Endothelial cell of umbilical vein (primary cell): ENCODE measurements at regions not wholly inside any gene's neighbourhood (a gene's known extent, or its start where the extent isn't known, plus 50 kb on each side); places are given as distances from the start of the nearest gene placed in this dataset.

Source experiments
- CTCF ChIP-seq, 2 donors: IDR thresholded peaks; 1 replicate in 1 of 2; 2 replicates in 1 of 2; pipeline ENCODE4 v1.5.1; 2011; ENCODE audit warnings: low read length in 2 of 2, mild to moderate bottlenecking in 2 of 2, moderate library complexity in 2 of 2, control low read depth in 1 of 2, inconsistent platforms in 1 of 2, low read depth in 1 of 2; ENCODE audit not compliant: insufficient read depth in 1 of 2; ENCODE audit errors: extremely low read depth in 1 of 2
- POLR2A ChIP-seq: IDR thresholded peaks from 2 replicates; pipeline ENCODE4 v1.6.1; 2012; ENCODE audit warnings: low read depth, mild to moderate bottlenecking, control low read depth, low read length

- TF ChIP-seq CTCF (IDR thresholded peaks at IDR 0.05; ENCODE audit: extremely low read depth in 1 of 2, insufficient read depth in 1 of 2, low read depth in 1 of 2, low read length in 2 of 2) (no peak), POLR2A (no peak)
Observed at GRCh38 chr2:35378791-35379190, 976.8 kb upstream of the CRIM1 start.
